Kidney (tissue), 13 donors: ENCODE measurements at regions not wholly inside any gene's neighbourhood (a gene's known extent, or its start where the extent isn't known, plus 50 kb on each side); places are given as distances from the start of the nearest gene placed in this dataset.
A peak's percentile ranks its signal among the peaks of the same experiment; 100 is the strongest.
"Not testable (repeated sequence)": the region's sequence is repeated elsewhere in the genome, so short reads cannot be mapped to it uniquely, and the experiment has no call there.

Source experiments
- DNase-seq, 5 donors: peaks; one replicate each; pipeline ENCODE4 v3.0.0-alpha.2; 2013 to 2020
- FAIRE-seq: peaks from 2 replicates; lab custom pipeline; 2012; peaks lifted over from hg19 to GRCh38; lab: Jason Lieb, UNC
- H3K27ac ChIP-seq, 2 donors: one replicate each; pipeline ENCODE4 v1.7.0; 2013; ENCODE audit warnings: low read depth in 2 of 2, low read length in 2 of 2, inconsistent platforms in 1 of 2
- H3K27me3 ChIP-seq: one replicate; pipeline ENCODE4 v1.7.1; 2013; ENCODE audit warnings: low read length, inconsistent platforms; ENCODE audit not compliant: control insufficient read depth, insufficient read depth
- H3K36me3 ChIP-seq, 3 donors: one replicate each; pipeline versions ENCODE4 v1.7.0 to v1.7.1; 2013; ENCODE audit warnings: low read length in 3 of 3, control low read depth in 1 of 3, inconsistent platforms in 1 of 3; ENCODE audit not compliant: insufficient read depth in 3 of 3, control insufficient read depth in 2 of 3
- H3K4me1 ChIP-seq, 3 donors: one replicate each; pipeline versions ENCODE4 v1.7.0 to v1.7.1; 2013; ENCODE audit warnings: low read length in 3 of 3, inconsistent platforms in 1 of 3, low read depth in 1 of 3; ENCODE audit not compliant: control insufficient read depth in 2 of 3, insufficient read depth in 2 of 3
- H3K4me3 ChIP-seq, 3 donors: one replicate each; pipeline versions ENCODE4 v1.7.0 to v1.8.1; 2013; ENCODE audit warnings: low read length in 3 of 3, control low read depth in 1 of 3, inconsistent platforms in 1 of 3
- H3K9ac ChIP-seq, 3 donors: one replicate each; pipeline versions ENCODE4 v1.7.0 to v1.7.1; 2013; ENCODE audit warnings: low read length in 3 of 3, control low read depth in 1 of 3, inconsistent platforms in 1 of 3
- H3K9me3 ChIP-seq, 3 donors: one replicate each; pipeline versions ENCODE4 v1.7.0 to v1.7.1; 2013; ENCODE audit warnings: low read length in 3 of 3, control low read depth in 1 of 3, inconsistent platforms in 1 of 3; ENCODE audit not compliant: control insufficient read depth in 2 of 3, insufficient read depth in 1 of 3
- CTCF ChIP-seq: IDR thresholded peaks from 3 replicates; pipeline ENCODE4 v1.5.1; 2012; ENCODE audit warnings: mild to moderate bottlenecking, moderate library complexity, borderline replicate concordance; ENCODE audit not compliant: insufficient read depth; ENCODE audit errors: extremely low read depth
- intact Hi-C: fragments of 100-400 bp; cut with DNase I; formaldehyde crosslinking; loops from one replicate; pipeline ENCODE4 v1.11.1; 2022
- donor health status: control.
- donor health status: control.
- donor health status: control.
- donor health status: control.
- donor health status: control.
- donor health status: DM: yes; HTN: yes; CAD: no.
- donor health status: Normal renal cell carcinoma (clear cell type).

- Histone ChIP-seq H3K27ac (no peak overlapping the region), H3K9me3 (no peaks in the 10 kb centered on the region), H3K4me1 (no peaks in the 10 kb centered on the region), H3K36me3 (no peaks in the 10 kb centered on the region), H3K4me3 (no peak overlapping the region), H3K9ac (no peak overlapping the region), H3K27me3 (no peaks in the 10 kb centered on the region)
- TF ChIP-seq CTCF, result no peak
- DNase-seq, result peak in 1 of 5 donors; percentile 8
- intact Hi-C loops, result no loop called here
- FAIRE-seq, result no peak
These were observed 268.6 kb upstream of the TCERG1L start for GRCh38 chr10:131580076-131580652.

GRCh38 chr10:131580674-131581073 is 269.2 kb upstream of the TCERG1L start:
- H3K4me3 ChIP-seq, result no peak overlapping the region
- no peak overlapping the region for H3K9ac ChIP-seq
- H3K9me3 ChIP-seq, result no peaks in the 10 kb centered on the region
- H3K4me1 ChIP-seq, result no peaks in the 10 kb centered on the region
- FAIRE-seq (no peak), DNase-seq (peak in 1 of 5 donors; percentile 4)
- H3K36me3 ChIP-seq, result no peaks in the 10 kb centered on the region
- TF ChIP-seq CTCF, result no peak
- H3K27ac ChIP-seq, result no peak overlapping the region
- H3K27me3 ChIP-seq, result no peaks in the 10 kb centered on the region
- intact Hi-C loops, result no loop called here

- intact Hi-C loops, H3K4me1 ChIP-seq, H3K9ac ChIP-seq, H3K27me3 ChIP-seq, DNase-seq, H3K36me3 ChIP-seq, H3K4me3 ChIP-seq, H3K27ac ChIP-seq, FAIRE-seq, H3K9me3 ChIP-seq: not testable (repeated sequence)
These were observed 270.0 kb upstream of the TCERG1L start for GRCh38 chr10:131581547-131581946.

- Histone ChIP-seq H3K27ac (no peak overlapping the region), H3K27me3 (no peaks in the 10 kb centered on the region), H3K9me3 (no peaks in the 10 kb centered on the region), H3K36me3 (no peaks in the 10 kb centered on the region), H3K4me1 (no peaks in the 10 kb centered on the region), H3K4me3 (no peak overlapping the region), H3K9ac (no peak overlapping the region)
- intact Hi-C loops, result no loop called here
- DNase-seq, result no peak
- TF ChIP-seq CTCF, result no peak
- no peak for FAIRE-seq
These were observed 272.8 kb upstream of the TCERG1L start for GRCh38 chr10:131584287-131584686.
